ENCODE measurements at regions not wholly inside any gene's neighbourhood (a gene's known extent, or its start where the extent isn't known, plus 50 kb on each side); places are given as distances from the start of the nearest gene placed in this dataset.

- TF ChIP-seq CTCF (IDR thresholded peaks at IDR 0.05 in 2 of 3, conservative IDR thresholded peaks at IDR 0.05 in 1 of 3; ENCODE audit: borderline replicate concordance in 1 of 3, insufficient read depth in 1 of 3, low read depth in 2 of 3, low read length in 2 of 3) (no peak), CEBPB (IDR thresholded peaks at IDR 0.05; ENCODE audit: low read depth) (no peak), SP1 (IDR thresholded peaks at IDR 0.05; ENCODE audit: low read depth) (no peak), ATF3 (IDR thresholded peaks at IDR 0.05) (no peak), RAD21 (IDR thresholded peaks at IDR 0.05; ENCODE audit: low read depth) (no peak), ZBTB33 (IDR thresholded peaks at IDR 0.05; ENCODE audit: extremely low read depth, insufficient replicate concordance, low read length) (no peak), EZH2phosphoT487 (IDR thresholded peaks at IDR 0.05; ENCODE audit: borderline replicate concordance) (no peak), YY1 (IDR thresholded peaks at IDR 0.05; ENCODE audit: extremely low read depth, insufficient replicate concordance, low read depth, low read length) (no peak), POLR2AphosphoS5 (IDR thresholded peaks at IDR 0.05; ENCODE audit: low read depth, low read length) (no peak), EZH2 (IDR thresholded peaks at IDR 0.05) (no peak), MAX (IDR thresholded peaks at IDR 0.05) (no peak)
Observed at GRCh38 chr4:137425281-137425680, 107.0 kb downstream of the PCDH18 start.

All from HCT116 (cell line).